Suprapubic skin (tissue), 4 donors: ENCODE measurements at regions not wholly inside any gene's neighbourhood (a gene's known extent, or its start where the extent isn't known, plus 50 kb on each side); places are given as distances from the start of the nearest gene placed in this dataset.

Source experiments
- DNase-seq, 2 donors: peaks; one replicate each; pipeline ENCODE4 v3.0.0-alpha.2; 2019; ENCODE audit warnings: low spot score in 2 of 2
- H3K27ac ChIP-seq: fragments of 200-600 bp; sonication (generic); one replicate; pipeline ENCODE4 v1.5.1; 2019
- H3K27me3 ChIP-seq: fragments of 200-600 bp; sonication (generic); one replicate; pipeline ENCODE4 v1.5.1; 2019
- H3K36me3 ChIP-seq: fragments of 200-600 bp; sonication (generic); one replicate; pipeline ENCODE4 v1.5.1; 2019
- H3K4me1 ChIP-seq: fragments of 200-600 bp; sonication (generic); one replicate; pipeline ENCODE4 v1.5.1; 2019
- H3K4me3 ChIP-seq: fragments of 200-600 bp; sonication (generic); one replicate; pipeline ENCODE4 v1.5.1; 2019; ENCODE audit warnings: mild to moderate bottlenecking
- H3K9me3 ChIP-seq: fragments of 200-600 bp; sonication (generic); one replicate; pipeline ENCODE4 v1.5.1; 2019
- EP300 ChIP-seq: sonication (generic); formaldehyde crosslinking; IDR thresholded peaks from one replicate; pipeline ENCODE4 v1.6.1; 2017; ENCODE audit warnings: antibody characterized with exemption
- POLR2A ChIP-seq, 2 donors: fragments of 450-650 bp; IDR thresholded peaks; one replicate each; pipeline ENCODE4 v1.6.1; 2017; ENCODE audit warnings: antibody characterized with exemption in 2 of 2, mild to moderate bottlenecking in 2 of 2, moderate library complexity in 2 of 2
- POLR2AphosphoS5 ChIP-seq, 3 donors: sonication (generic); formaldehyde crosslinking; IDR thresholded peaks; one replicate each; pipeline ENCODE4 v1.6.1; 2017; ENCODE audit warnings: antibody characterized with exemption in 3 of 3
- WGBS: methylation state at CpG from one replicate; pipeline ENCODE4 v1.1.5; 2018; 5-methylcytosine and 5-hydroxymethylcytosine counted together
- TF ChIP-seq, protein P1 (sequence below), 2 donors: fragments of 200-600 bp in 1 of 2; fragments of 450-650 bp in 1 of 2; sonication (generic) in 1 of 2; IDR thresholded peaks; one replicate each; pipeline ENCODE4 v1.5.1; 2016 to 2019; ENCODE audit warnings: antibody characterized with exemption in 2 of 2, mild to moderate bottlenecking in 1 of 2, moderate library complexity in 1 of 2

DNA sequence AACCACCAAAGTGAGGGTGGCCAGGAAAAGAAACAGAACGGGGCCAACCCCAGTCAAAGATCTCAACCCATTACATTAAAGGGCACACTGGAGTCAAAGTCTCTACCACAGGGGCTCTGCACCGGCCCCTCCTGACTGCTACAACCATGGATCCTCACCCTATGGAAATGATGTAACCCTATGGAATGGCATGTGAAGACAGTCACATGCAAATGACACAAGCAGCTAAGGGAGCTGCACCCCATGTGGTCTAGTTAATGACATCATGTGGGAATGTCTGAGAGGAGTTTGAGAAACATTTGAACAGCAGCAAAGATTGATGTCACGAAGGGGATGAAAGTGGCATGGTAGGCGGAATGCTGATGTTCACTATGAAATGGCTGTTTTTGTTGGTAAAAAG, 298.2 kb upstream of the SLCO3A1 start:
- no peak overlapping the region for H3K4me3 ChIP-seq
- 96% methylated on average over 4 of the region's 4 CpGs for WGBS
- H3K27me3 ChIP-seq, result no peaks in the 10 kb centered on the region
- peaks cover 3% of the 10 kb centered on the region for H3K4me1 ChIP-seq
- DNase-seq, result no peak
- no peaks in the 10 kb centered on the region for H3K9me3 ChIP-seq
- H3K36me3 ChIP-seq, result no peaks in the 10 kb centered on the region
- no peak for TF ChIP-seq POLR2A (IDR thresholded peaks at IDR 0.05)
- TF ChIP-seq POLR2AphosphoS5 (IDR thresholded peaks at IDR 0.05), result no peak
- TF ChIP-seq, protein P1, sequence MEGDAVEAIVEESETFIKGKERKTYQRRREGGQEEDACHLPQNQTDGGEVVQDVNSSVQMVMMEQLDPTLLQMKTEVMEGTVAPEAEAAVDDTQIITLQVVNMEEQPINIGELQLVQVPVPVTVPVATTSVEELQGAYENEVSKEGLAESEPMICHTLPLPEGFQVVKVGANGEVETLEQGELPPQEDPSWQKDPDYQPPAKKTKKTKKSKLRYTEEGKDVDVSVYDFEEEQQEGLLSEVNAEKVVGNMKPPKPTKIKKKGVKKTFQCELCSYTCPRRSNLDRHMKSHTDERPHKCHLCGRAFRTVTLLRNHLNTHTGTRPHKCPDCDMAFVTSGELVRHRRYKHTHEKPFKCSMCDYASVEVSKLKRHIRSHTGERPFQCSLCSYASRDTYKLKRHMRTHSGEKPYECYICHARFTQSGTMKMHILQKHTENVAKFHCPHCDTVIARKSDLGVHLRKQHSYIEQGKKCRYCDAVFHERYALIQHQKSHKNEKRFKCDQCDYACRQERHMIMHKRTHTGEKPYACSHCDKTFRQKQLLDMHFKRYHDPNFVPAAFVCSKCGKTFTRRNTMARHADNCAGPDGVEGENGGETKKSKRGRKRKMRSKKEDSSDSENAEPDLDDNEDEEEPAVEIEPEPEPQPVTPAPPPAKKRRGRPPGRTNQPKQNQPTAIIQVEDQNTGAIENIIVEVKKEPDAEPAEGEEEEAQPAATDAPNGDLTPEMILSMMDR (IDR thresholded peaks at IDR 0.05), result no peak
- no peak for TF ChIP-seq EP300
- no peak overlapping the region for H3K27ac ChIP-seq

DNA sequence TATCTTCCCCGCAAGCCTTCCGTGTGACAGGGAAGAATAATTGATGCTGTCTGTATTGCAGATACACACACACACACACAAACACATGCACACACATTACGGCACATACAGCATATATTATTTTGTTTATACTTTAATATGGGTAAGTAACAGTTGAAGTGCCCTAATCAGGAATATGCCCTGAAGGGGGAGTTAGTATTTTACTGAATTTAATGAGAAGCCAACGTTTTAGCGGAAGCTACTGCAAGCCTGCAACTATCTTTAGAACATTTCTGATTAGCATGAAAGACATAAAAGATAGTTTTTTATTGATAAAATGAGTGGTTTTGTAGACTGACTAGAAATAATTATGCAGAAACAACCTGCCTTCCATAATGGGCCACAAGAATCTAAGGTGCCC, 296.6 kb upstream of the SLCO3A1 start:
- DNase-seq, result no peak
- Histone ChIP-seq H3K27ac (no peak overlapping the region), H3K4me3 (no peak overlapping the region), H3K36me3 (no peaks in the 10 kb centered on the region), H3K9me3 (no peaks in the 10 kb centered on the region), H3K4me1 (peaks cover 6% of the 10 kb centered on the region), H3K27me3 (no peaks in the 10 kb centered on the region)
- WGBS, result 83% methylated on average over 5 of the region's 5 CpGs
- TF ChIP-seq POLR2AphosphoS5 (IDR thresholded peaks at IDR 0.05) (no peak), POLR2A (IDR thresholded peaks at IDR 0.05) (no peak), EP300 (no peak)
- TF ChIP-seq, protein P1 (IDR thresholded peaks at IDR 0.05), result no peak

DNA sequence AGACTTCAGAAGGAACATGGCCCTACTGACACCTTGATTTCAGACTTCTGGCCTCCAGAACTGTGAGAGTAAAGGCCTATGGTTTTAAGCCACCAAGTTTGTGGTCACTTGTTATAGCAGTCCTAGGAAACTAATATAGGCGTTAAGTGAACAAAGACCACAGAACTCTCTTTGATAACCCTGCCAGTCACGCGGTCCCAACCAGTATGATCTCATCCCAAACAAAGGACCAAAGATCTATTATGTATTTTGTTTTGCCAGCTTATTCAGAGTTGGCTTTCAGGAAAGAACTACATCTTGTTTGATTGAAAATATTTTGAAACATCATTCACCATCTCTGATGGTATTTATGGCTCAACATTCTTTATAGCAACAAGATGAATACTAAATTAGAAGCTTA, 294.4 kb upstream of the SLCO3A1 start:
- Histone ChIP-seq H3K36me3 (no peaks in the 10 kb centered on the region), H3K27ac (peak overlapping the region; percentile 42), H3K9me3 (no peaks in the 10 kb centered on the region), H3K4me1 (peaks cover 15% of the 10 kb centered on the region), H3K27me3 (no peaks in the 10 kb centered on the region), H3K4me3 (no peak overlapping the region)
- no peak for DNase-seq
- 68% methylated on average over 3 of the region's 3 CpGs for WGBS
- TF ChIP-seq POLR2AphosphoS5 (IDR thresholded peaks at IDR 0.05), result no peak
- TF ChIP-seq, protein P1 (IDR thresholded peaks at IDR 0.05), result no peak
- TF ChIP-seq EP300, result no peak
- TF ChIP-seq POLR2A (IDR thresholded peaks at IDR 0.05), result no peak

DNA sequence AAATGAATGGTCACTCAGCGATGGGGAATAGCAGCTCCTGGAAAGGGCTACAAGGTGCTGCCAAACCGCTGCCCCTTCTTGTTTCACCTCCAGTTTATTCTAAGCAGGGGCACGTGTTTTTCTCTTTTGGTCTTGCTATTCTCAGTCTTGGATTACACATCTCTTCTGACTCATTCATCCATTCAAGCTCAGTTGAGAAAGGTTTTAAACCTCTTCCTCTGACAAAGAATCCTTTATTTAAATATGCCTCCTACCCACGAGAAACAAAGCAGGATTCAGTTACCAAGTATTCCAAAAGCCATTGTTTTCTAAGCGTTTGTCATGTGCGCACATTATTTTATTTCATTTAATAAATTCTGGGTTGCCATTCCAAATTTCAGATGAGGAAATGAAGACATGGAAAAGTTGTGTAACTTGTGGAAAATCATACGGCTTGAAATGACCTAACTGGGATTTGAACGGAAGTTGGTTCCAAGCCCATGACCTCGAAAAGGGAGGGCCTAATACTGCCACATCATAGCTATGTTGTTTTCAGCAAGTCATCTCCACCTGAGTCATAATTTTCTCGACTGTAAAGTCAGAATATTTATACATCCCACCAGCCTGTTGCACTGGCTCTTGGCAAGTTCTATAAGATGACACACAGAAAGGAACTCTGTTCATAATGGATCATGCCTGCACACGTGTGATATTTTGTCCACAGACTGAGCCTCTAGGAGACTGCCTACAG, 292.0 kb upstream of the SLCO3A1 start:
- DNase-seq, result peak in 1 of 2 donors; percentile 77
- Histone ChIP-seq H3K4me1 (peaks cover 15% of the 10 kb centered on the region), H3K27ac (peak overlapping the region; percentile 81), H3K9me3 (no peaks in the 10 kb centered on the region), H3K4me3 (no peak overlapping the region), H3K27me3 (no peaks in the 10 kb centered on the region), H3K36me3 (no peaks in the 10 kb centered on the region)
- WGBS, result 43% methylated on average over 11 of the region's 11 CpGs
- TF ChIP-seq EP300, result no peak
- TF ChIP-seq, protein P1 (IDR thresholded peaks at IDR 0.05), result no peak

DNA sequence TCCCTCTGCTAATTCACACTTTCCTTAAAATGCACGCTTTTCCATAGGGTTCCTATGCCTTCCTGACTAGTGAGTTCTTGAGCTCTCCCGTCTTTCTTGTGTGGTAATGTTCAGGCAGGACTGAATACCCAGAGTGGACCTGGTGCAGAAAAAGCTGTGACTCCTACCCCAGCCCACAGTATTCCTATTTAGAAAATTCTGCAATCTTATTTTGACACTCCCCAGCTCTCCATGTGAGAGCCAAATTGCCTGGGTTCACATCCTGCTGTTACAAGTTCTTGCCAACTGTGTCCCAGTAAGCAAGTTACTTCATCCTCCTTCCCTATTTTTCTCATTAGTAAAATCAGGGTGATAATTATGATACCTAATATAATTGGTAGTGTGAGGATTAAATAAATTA, 290.8 kb upstream of the SLCO3A1 start:
- peak overlapping the region; percentile 81 for H3K27ac ChIP-seq
- H3K36me3 ChIP-seq, result no peaks in the 10 kb centered on the region
- H3K9me3 ChIP-seq, result no peaks in the 10 kb centered on the region
- peaks cover 15% of the 10 kb centered on the region for H3K4me1 ChIP-seq
- no peak for DNase-seq
- TF ChIP-seq, protein P1 (IDR thresholded peaks at IDR 0.05), result no peak
- TF ChIP-seq EP300 (no peak), POLR2AphosphoS5 (IDR thresholded peaks at IDR 0.05) (no peak), POLR2A (IDR thresholded peaks at IDR 0.05) (no peak)
- H3K4me3 ChIP-seq, result no peak overlapping the region
- 76% methylated on average over 2 of the region's 2 CpGs for WGBS
- H3K27me3 ChIP-seq, result no peaks in the 10 kb centered on the region
